ENCODE measurements at regions not wholly inside any gene's neighbourhood (a gene's known extent, or its start where the extent isn't known, plus 50 kb on each side); places are given as distances from the start of the nearest gene placed in this dataset.

- no peaks in the 10 kb centered on the region for H3K9me3 ChIP-seq (ENCODE audit: low read depth, low read length)
- H3K4me3 ChIP-seq, result no peak overlapping the region
- no peaks in the 10 kb centered on the region for H3K36me3 ChIP-seq (ENCODE audit: insufficient read depth, low read length)
- no peak overlapping the region for H3K27ac ChIP-seq
- no peak for TF ChIP-seq FOXP2 (optimal IDR thresholded peaks at IDR 0.05; ENCODE audit: control extremely low read depth, extremely low read length, insufficient read depth)
- TF ChIP-seq POLR2AphosphoS5 (IDR thresholded peaks at IDR 0.05; ENCODE audit: borderline replicate concordance, low read depth, low read length), result no peak
- no peak for TF ChIP-seq EZH2 (IDR thresholded peaks at IDR 0.05)
- DNase-seq (ENCODE audit: low read depth, low spot score), result no peak
- H3K9ac ChIP-seq (ENCODE audit: insufficient read length), result no peak overlapping the region
Measured at GRCh38 chr3:66671291-66671690, 170.5 kb upstream of the LRIG1 start.

GRCh38 chr3:66672830-66673229 is 172.0 kb upstream of the LRIG1 start:
- H3K9ac ChIP-seq (ENCODE audit: insufficient read length), result no peak overlapping the region
- DNase-seq (ENCODE audit: low read depth, low spot score), result no peak
- no peaks in the 10 kb centered on the region for H3K9me3 ChIP-seq (ENCODE audit: low read depth, low read length)
- no peaks in the 10 kb centered on the region for H3K36me3 ChIP-seq (ENCODE audit: insufficient read depth, low read length)
- TF ChIP-seq EZH2 (IDR thresholded peaks at IDR 0.05), result no peak
- no peak for TF ChIP-seq FOXP2 (optimal IDR thresholded peaks at IDR 0.05; ENCODE audit: control extremely low read depth, extremely low read length, insufficient read depth)
- TF ChIP-seq POLR2AphosphoS5 (IDR thresholded peaks at IDR 0.05; ENCODE audit: borderline replicate concordance, low read depth, low read length), result no peak
- no peak overlapping the region for H3K4me3 ChIP-seq
- H3K27ac ChIP-seq, result no peak overlapping the region

GRCh38 chr3:66673293-66673692 is 172.5 kb upstream of the LRIG1 start:
- DNase-seq (ENCODE audit: low read depth, low spot score), result no peak
- Histone ChIP-seq H3K4me3 (no peak overlapping the region), H3K27ac (no peak overlapping the region), H3K36me3 (ENCODE audit: insufficient read depth, low read length) (no peaks in the 10 kb centered on the region), H3K9ac (ENCODE audit: insufficient read length) (no peak overlapping the region), H3K9me3 (ENCODE audit: low read depth, low read length) (no peaks in the 10 kb centered on the region)
- TF ChIP-seq FOXP2 (optimal IDR thresholded peaks at IDR 0.05; ENCODE audit: control extremely low read depth, extremely low read length, insufficient read depth), result no peak
- TF ChIP-seq EZH2 (IDR thresholded peaks at IDR 0.05), result no peak
- no peak for TF ChIP-seq POLR2AphosphoS5 (IDR thresholded peaks at IDR 0.05; ENCODE audit: borderline replicate concordance, low read depth, low read length)

GRCh38 chr3:66675366-66675765 is 174.5 kb upstream of the LRIG1 start:
- H3K36me3 ChIP-seq (ENCODE audit: insufficient read depth, low read length), result no peaks in the 10 kb centered on the region
- H3K4me3 ChIP-seq, result no peak overlapping the region
- no peak for DNase-seq (ENCODE audit: low read depth, low spot score)
- no peak overlapping the region for H3K27ac ChIP-seq
- H3K9me3 ChIP-seq (ENCODE audit: low read depth, low read length), result no peaks in the 10 kb centered on the region
- no peak overlapping the region for H3K9ac ChIP-seq (ENCODE audit: insufficient read length)
- no peak for TF ChIP-seq FOXP2 (optimal IDR thresholded peaks at IDR 0.05; ENCODE audit: control extremely low read depth, extremely low read length, insufficient read depth)
- no peak for TF ChIP-seq EZH2 (IDR thresholded peaks at IDR 0.05)
- TF ChIP-seq POLR2AphosphoS5 (IDR thresholded peaks at IDR 0.05; ENCODE audit: borderline replicate concordance, low read depth, low read length), result no peak

GRCh38 chr3:66692042-66692765 is 191.4 kb upstream of the LRIG1 start:
- Histone ChIP-seq H3K27ac (no peak overlapping the region), H3K9ac (ENCODE audit: insufficient read length) (no peak overlapping the region), H3K9me3 (ENCODE audit: low read depth, low read length) (no peaks in the 10 kb centered on the region), H3K36me3 (ENCODE audit: insufficient read depth, low read length) (no peaks in the 10 kb centered on the region), H3K4me3 (no peak overlapping the region)
- TF ChIP-seq POLR2AphosphoS5 (IDR thresholded peaks at IDR 0.05; ENCODE audit: borderline replicate concordance, low read depth, low read length), result no peak
- TF ChIP-seq EZH2 (IDR thresholded peaks at IDR 0.05), result no peak
- no peak for TF ChIP-seq FOXP2 (optimal IDR thresholded peaks at IDR 0.05; ENCODE audit: control extremely low read depth, extremely low read length, insufficient read depth)
- DNase-seq (ENCODE audit: low read depth, low spot score), result no peak

- TF ChIP-seq FOXP2 (optimal IDR thresholded peaks at IDR 0.05; ENCODE audit: control extremely low read depth, extremely low read length, insufficient read depth) (no peak), POLR2AphosphoS5 (IDR thresholded peaks at IDR 0.05; ENCODE audit: borderline replicate concordance, low read depth, low read length) (no peak), EZH2 (IDR thresholded peaks at IDR 0.05) (no peak)
- Histone ChIP-seq H3K9me3 (ENCODE audit: low read depth, low read length) (no peaks in the 10 kb centered on the region), H3K4me3 (no peak overlapping the region), H3K27ac (no peak overlapping the region), H3K36me3 (ENCODE audit: insufficient read depth, low read length) (no peaks in the 10 kb centered on the region), H3K9ac (ENCODE audit: insufficient read length) (no peak overlapping the region)
- no peak for DNase-seq (ENCODE audit: low read depth, low spot score)
Measured at GRCh38 chr3:66692766-66693150, 191.9 kb upstream of the LRIG1 start.

- no peak for DNase-seq (ENCODE audit: low read depth, low spot score)
- H3K9me3 ChIP-seq (ENCODE audit: low read depth, low read length), result no peaks in the 10 kb centered on the region
- H3K36me3 ChIP-seq (ENCODE audit: insufficient read depth, low read length), result no peaks in the 10 kb centered on the region
- H3K27ac ChIP-seq, result peak overlapping the region; percentile 40; the same call in 1 of the 2 replicates
- no peak overlapping the region for H3K9ac ChIP-seq (ENCODE audit: insufficient read length)
- TF ChIP-seq EZH2 (IDR thresholded peaks at IDR 0.05), result no peak
- no peak for TF ChIP-seq POLR2AphosphoS5 (IDR thresholded peaks at IDR 0.05; ENCODE audit: borderline replicate concordance, low read depth, low read length)
- no peak overlapping the region for H3K4me3 ChIP-seq
Measured at GRCh38 chr3:66693461-66694031, 192.7 kb upstream of the LRIG1 start.

GRCh38 chr3:66702126-66702525 is 201.3 kb upstream of the LRIG1 start:
- H3K9ac ChIP-seq (ENCODE audit: insufficient read length), result no peak overlapping the region
- no peak for DNase-seq (ENCODE audit: low read depth, low spot score)
- TF ChIP-seq EZH2 (IDR thresholded peaks at IDR 0.05) (no peak), FOXP2 (optimal IDR thresholded peaks at IDR 0.05; ENCODE audit: control extremely low read depth, extremely low read length, insufficient read depth) (no peak), POLR2AphosphoS5 (IDR thresholded peaks at IDR 0.05; ENCODE audit: borderline replicate concordance, low read depth, low read length) (no peak)
- no peak overlapping the region for H3K27ac ChIP-seq
- no peaks in the 10 kb centered on the region for H3K9me3 ChIP-seq (ENCODE audit: low read depth, low read length)
- no peak overlapping the region for H3K4me3 ChIP-seq
- H3K36me3 ChIP-seq (ENCODE audit: insufficient read depth, low read length), result no peaks in the 10 kb centered on the region

Data from SK-N-MC (cell line).